Mesendoderm (in vitro differentiated cells): ENCODE measurements at regions not wholly inside any gene's neighbourhood (a gene's known extent, or its start where the extent isn't known, plus 50 kb on each side); places are given as distances from the start of the nearest gene placed in this dataset.
"Not testable (repeated sequence)": the region's sequence is repeated elsewhere in the genome, so short reads cannot be mapped to it uniquely, and the experiment has no call there.

Source experiments
- DNase-seq: peaks from one replicate; pipeline ENCODE4 v3.0.0; 2013
- H2AK5ac ChIP-seq: 2 replicates; pipeline ENCODE4 v1.6.1; 2013; ENCODE audit warnings: low read length, inconsistent platforms
- H2BK120ac ChIP-seq: 2 replicates; pipeline ENCODE4 v1.6.1; 2013; ENCODE audit warnings: low read depth, mild to moderate bottlenecking, low read length, moderate library complexity, mixed read lengths
- H2BK15ac ChIP-seq: replicated peaks from 2 replicates; pipeline ENCODE4 v1.6.1; 2013; ENCODE audit warnings: low read depth, mild to moderate bottlenecking, moderate library complexity
- H2BK5ac ChIP-seq: 2 replicates; pipeline ENCODE4 v1.6.1; 2013; ENCODE audit warnings: low read length, inconsistent platforms
- H3K18ac ChIP-seq: 2 replicates; pipeline ENCODE4 v1.6.1; 2013; ENCODE audit warnings: mild to moderate bottlenecking, low read length, mixed read lengths
- H3K23ac ChIP-seq: one replicate; pipeline ENCODE4 v1.6.1; 2013; ENCODE audit warnings: low read length
- H3K27ac ChIP-seq: 2 replicates; pipeline ENCODE4 v1.5.1; 2013; ENCODE audit warnings: low read depth, mild to moderate bottlenecking, inconsistent platforms, low read length, moderate library complexity
- H3K27me3 ChIP-seq: 2 replicates; pipeline ENCODE4 v1.6.1; 2013; ENCODE audit warnings: low read length, control low read depth, mild to moderate bottlenecking, inconsistent platforms; ENCODE audit not compliant: insufficient read depth, poor library complexity
- H3K36me3 ChIP-seq: 2 replicates; pipeline ENCODE4 v1.6.1; 2013; ENCODE audit warnings: low read length, inconsistent platforms; ENCODE audit not compliant: control insufficient read depth, insufficient read depth
- H3K4ac ChIP-seq: one replicate; pipeline ENCODE4 v1.6.1; 2013; ENCODE audit warnings: low read depth, mild to moderate bottlenecking, low read length, moderate library complexity
- H3K4me1 ChIP-seq: 2 replicates; pipeline ENCODE4 v1.6.1; 2013; ENCODE audit warnings: low read depth, low read length, inconsistent platforms; ENCODE audit not compliant: control insufficient read depth
- H3K4me2 ChIP-seq: 2 replicates; pipeline ENCODE4 v1.6.1; 2013; ENCODE audit warnings: low read length
- H3K4me3 ChIP-seq: 2 replicates; pipeline ENCODE4 v1.5.1; 2013; ENCODE audit warnings: mild to moderate bottlenecking, low read length
- H3K56ac ChIP-seq: one replicate; pipeline ENCODE4 v1.6.1; 2013; ENCODE audit warnings: low read length
- H3K79me1 ChIP-seq: 2 replicates; pipeline ENCODE4 v1.6.1; 2013; ENCODE audit warnings: low read length, inconsistent platforms
- H3K79me2 ChIP-seq: 2 replicates; pipeline ENCODE4 v1.6.1; 2013; ENCODE audit warnings: mild to moderate bottlenecking, low read length; ENCODE audit not compliant: control insufficient read depth, insufficient read depth
- H3K9ac ChIP-seq: 2 replicates; pipeline ENCODE4 v1.6.1; 2013; ENCODE audit warnings: low read length, inconsistent platforms
- H4K5ac ChIP-seq: one replicate; pipeline ENCODE4 v1.6.1; 2013; ENCODE audit warnings: low read length
- H4K8ac ChIP-seq: one replicate; pipeline ENCODE4 v1.6.1; 2013; ENCODE audit warnings: low read depth, mild to moderate bottlenecking, control low read depth, low read length, moderate library complexity
- WGBS: extraction: QIAGEN DNeasy Blood & Tissue Kit; methylation state at CpG from one replicate; pipeline ENCODE4 v1.1.7; 2013; ENCODE audit warnings: low lambda C conversion rate, missing lambda C conversion rate; ENCODE audit not compliant: insufficient coverage; ENCODE audit errors: extremely low coverage; 5-methylcytosine and 5-hydroxymethylcytosine counted together

- H3K4me1 ChIP-seq, H3K79me1 ChIP-seq, H3K4me3 ChIP-seq, H3K9ac ChIP-seq, H2BK120ac ChIP-seq, H3K4me2 ChIP-seq, H3K4ac ChIP-seq, H3K79me2 ChIP-seq, H2BK5ac ChIP-seq, H2AK5ac ChIP-seq, H4K5ac ChIP-seq, H3K36me3 ChIP-seq, H3K56ac ChIP-seq, H4K8ac ChIP-seq, H3K23ac ChIP-seq, H3K18ac ChIP-seq, H3K27me3 ChIP-seq, H2BK15ac ChIP-seq, DNase-seq, H3K27ac ChIP-seq: not testable (repeated sequence)
- no CpG with 5 or more reads among the region's 12 CpGs for WGBS
These were observed 119.2 kb downstream of the SEPTIN14 start for GRCh38 chr7:55743454-55743717.

- no CpG with 5 or more reads among the region's 37 CpGs for WGBS
- H4K5ac ChIP-seq, H3K27me3 ChIP-seq, H3K9ac ChIP-seq, H3K4ac ChIP-seq, H3K4me3 ChIP-seq, H3K36me3 ChIP-seq, H3K18ac ChIP-seq, H3K4me2 ChIP-seq, H3K23ac ChIP-seq, H3K56ac ChIP-seq, H3K4me1 ChIP-seq, H2AK5ac ChIP-seq, H4K8ac ChIP-seq, H3K27ac ChIP-seq, H2BK15ac ChIP-seq, H2BK120ac ChIP-seq, H2BK5ac ChIP-seq, H3K79me2 ChIP-seq, H3K79me1 ChIP-seq: not testable (repeated sequence)
- peak; percentile 56 for DNase-seq
These were observed 119.7 kb downstream of the SEPTIN14 start for GRCh38 chr7:55742651-55743453.

- not testable (repeated sequence) for H3K4me2 ChIP-seq, H3K4me3 ChIP-seq, H4K8ac ChIP-seq, H3K56ac ChIP-seq, DNase-seq, H3K36me3 ChIP-seq, H3K23ac ChIP-seq, H2BK15ac ChIP-seq, H3K9ac ChIP-seq, H2BK5ac ChIP-seq, H3K18ac ChIP-seq, H3K79me1 ChIP-seq, H3K27me3 ChIP-seq, H3K4ac ChIP-seq, H2BK120ac ChIP-seq, H3K79me2 ChIP-seq, H3K4me1 ChIP-seq, H2AK5ac ChIP-seq, H4K5ac ChIP-seq, H3K27ac ChIP-seq
- no CpG with 5 or more reads among the region's 47 CpGs for WGBS
These were observed 120.6 kb downstream of the SEPTIN14 start for GRCh38 chr7:55741721-55742631.

GRCh38 chr7:55740633-55741250 is 121.8 kb downstream of the SEPTIN14 start:
- H3K27me3 ChIP-seq, H3K56ac ChIP-seq, H3K4me2 ChIP-seq, H4K5ac ChIP-seq, H3K79me1 ChIP-seq, H3K18ac ChIP-seq, H2BK120ac ChIP-seq, H2BK5ac ChIP-seq, H3K4me1 ChIP-seq, H3K4me3 ChIP-seq, DNase-seq, H3K23ac ChIP-seq, H4K8ac ChIP-seq, H3K27ac ChIP-seq, H2AK5ac ChIP-seq, H3K4ac ChIP-seq, H3K79me2 ChIP-seq, H3K9ac ChIP-seq, H3K36me3 ChIP-seq, H2BK15ac ChIP-seq: not testable (repeated sequence)
- no CpG with 5 or more reads among the region's 27 CpGs for WGBS

GRCh38 chr7:55740053-55740452 is 122.5 kb downstream of the SEPTIN14 start:
- not testable (repeated sequence) for H3K27me3 ChIP-seq, H2BK15ac ChIP-seq, H4K8ac ChIP-seq, H3K4me2 ChIP-seq, H3K36me3 ChIP-seq, H2BK120ac ChIP-seq, H3K23ac ChIP-seq, H3K56ac ChIP-seq, H2BK5ac ChIP-seq, H2AK5ac ChIP-seq, H3K79me2 ChIP-seq, H3K27ac ChIP-seq, H3K9ac ChIP-seq, H3K4ac ChIP-seq, H3K18ac ChIP-seq, DNase-seq, H3K4me1 ChIP-seq, H4K5ac ChIP-seq, H3K79me1 ChIP-seq, H3K4me3 ChIP-seq
- no CpG with 5 or more reads among the region's 8 CpGs for WGBS
